NCI-H69 (cell line): ENCODE measurements at regions not wholly inside any gene's neighbourhood (a gene's known extent, or its start where the extent isn't known, plus 50 kb on each side); places are given as distances from the start of the nearest gene placed in this dataset.

ENCODE experiments used
- DNase-seq: peaks from one replicate; lab custom pipeline; 2025; lab: John Stamatoyannopoulos, UW

GRCh38 chr2:21633015-21633414 is 509.2 kb downstream of the TDRD15 start:
- DNase-seq: no peak

GRCh38 chr2:21633466-21633865 is 509.7 kb downstream of the TDRD15 start:
- peak; percentile 76 for DNase-seq

GRCh38 chr2:21633911-21634310 is 510.1 kb downstream of the TDRD15 start:
- DNase-seq: peak; percentile 55

GRCh38 chr2:21640046-21640445 is 516.3 kb downstream of the TDRD15 start:
- DNase-seq: no peak

GRCh38 chr2:21642647-21643046 is 518.9 kb downstream of the TDRD15 start:
- DNase-seq: peak; percentile 11

- DNase-seq: peak; percentile 34
Measured at GRCh38 chr2:21643180-21643579, 519.4 kb downstream of the TDRD15 start.

GRCh38 chr2:21644266-21644665 is 520.5 kb downstream of the TDRD15 start:
- DNase-seq: no peak

GRCh38 chr2:21646345-21646744 is 522.6 kb downstream of the TDRD15 start:
- DNase-seq: no peak

GRCh38 chr2:21650569-21650968 is 526.8 kb downstream of the TDRD15 start:
- peak; percentile 3 for DNase-seq

GRCh38 chr2:21655136-21655535 is 531.4 kb downstream of the TDRD15 start:
- DNase-seq: no peak

- DNase-seq: no peak
Measured at GRCh38 chr2:21656330-21657075, 532.7 kb downstream of the TDRD15 start.

GRCh38 chr2:21657445-21657844 is 533.7 kb downstream of the TDRD15 start:
- DNase-seq: no peak

GRCh38 chr2:21658269-21658668 is 534.5 kb downstream of the TDRD15 start:
- DNase-seq: no peak

- no peak for DNase-seq
Measured at GRCh38 chr2:21658907-21659477, 535.2 kb downstream of the TDRD15 start.

- DNase-seq: no peak
Measured at GRCh38 chr2:21664083-21664482, 540.3 kb downstream of the TDRD15 start.

- no peak for DNase-seq
Measured at GRCh38 chr2:21667638-21668037, 543.9 kb downstream of the TDRD15 start.

GRCh38 chr2:21668078-21668710 is 544.4 kb downstream of the TDRD15 start:
- no peak for DNase-seq

GRCh38 chr2:21676041-21676440 is 552.3 kb downstream of the TDRD15 start:
- no peak for DNase-seq

- no peak for DNase-seq
Measured at GRCh38 chr2:21676676-21677075, 552.9 kb downstream of the TDRD15 start.

- no peak for DNase-seq
Measured at GRCh38 chr2:21683838-21684237, 560.1 kb downstream of the TDRD15 start.

- no peak for DNase-seq
Measured at GRCh38 chr2:21687589-21687988, 563.8 kb downstream of the TDRD15 start.

- DNase-seq: no peak
Measured at GRCh38 chr2:21690005-21690404, 566.2 kb downstream of the TDRD15 start.

GRCh38 chr2:21693081-21693480 is 569.3 kb downstream of the TDRD15 start:
- DNase-seq: no peak
